GM12874 (cell line): ENCODE measurements at regions not wholly inside any gene's neighbourhood (a gene's known extent, or its start where the extent isn't known, plus 50 kb on each side); places are given as distances from the start of the nearest gene placed in this dataset.

ENCODE experiments used
- TF ChIP-seq, protein P1 (sequence below): IDR thresholded peaks from 2 replicates; pipeline ENCODE4 v1.5.1; 2011; ENCODE audit warnings: low read depth, mild to moderate bottlenecking, control low read depth, low read length, moderate library complexity; ENCODE audit not compliant: insufficient read depth

DNA sequence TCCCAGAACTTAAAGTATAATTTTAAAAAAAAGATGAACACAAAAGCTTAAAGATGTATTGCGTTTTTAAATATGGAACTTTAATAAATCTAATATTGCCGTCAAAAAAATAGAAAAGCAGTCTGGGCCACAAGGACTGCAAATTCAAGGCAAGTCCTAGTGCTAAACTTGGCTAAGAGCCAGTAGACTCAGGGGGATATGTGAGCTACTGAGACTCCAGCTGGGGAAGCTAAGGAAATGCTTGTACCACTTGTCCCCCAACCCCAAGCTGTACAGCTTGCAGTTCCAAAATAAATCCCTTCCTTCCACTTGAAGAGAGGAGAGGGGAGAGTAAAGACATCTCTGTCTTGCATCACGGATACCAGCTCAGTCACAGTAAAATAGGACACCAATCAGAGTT is 290.8 kb upstream of the FGF13 start:
- TF ChIP-seq, protein P1, sequence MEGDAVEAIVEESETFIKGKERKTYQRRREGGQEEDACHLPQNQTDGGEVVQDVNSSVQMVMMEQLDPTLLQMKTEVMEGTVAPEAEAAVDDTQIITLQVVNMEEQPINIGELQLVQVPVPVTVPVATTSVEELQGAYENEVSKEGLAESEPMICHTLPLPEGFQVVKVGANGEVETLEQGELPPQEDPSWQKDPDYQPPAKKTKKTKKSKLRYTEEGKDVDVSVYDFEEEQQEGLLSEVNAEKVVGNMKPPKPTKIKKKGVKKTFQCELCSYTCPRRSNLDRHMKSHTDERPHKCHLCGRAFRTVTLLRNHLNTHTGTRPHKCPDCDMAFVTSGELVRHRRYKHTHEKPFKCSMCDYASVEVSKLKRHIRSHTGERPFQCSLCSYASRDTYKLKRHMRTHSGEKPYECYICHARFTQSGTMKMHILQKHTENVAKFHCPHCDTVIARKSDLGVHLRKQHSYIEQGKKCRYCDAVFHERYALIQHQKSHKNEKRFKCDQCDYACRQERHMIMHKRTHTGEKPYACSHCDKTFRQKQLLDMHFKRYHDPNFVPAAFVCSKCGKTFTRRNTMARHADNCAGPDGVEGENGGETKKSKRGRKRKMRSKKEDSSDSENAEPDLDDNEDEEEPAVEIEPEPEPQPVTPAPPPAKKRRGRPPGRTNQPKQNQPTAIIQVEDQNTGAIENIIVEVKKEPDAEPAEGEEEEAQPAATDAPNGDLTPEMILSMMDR, result no peak

- TF ChIP-seq, protein P1, result no peak
Measured at GRCh38 chrX:138996268-138996667, 284.8 kb upstream of the FGF13 start.

- TF ChIP-seq, protein P1, result no peak
Measured at GRCh38 chrX:138995458-138995857, 283.9 kb upstream of the FGF13 start.

GRCh38 chrX:138986866-138987265 is 275.3 kb upstream of the FGF13 start:
- TF ChIP-seq, protein P1, result no peak

DNA sequence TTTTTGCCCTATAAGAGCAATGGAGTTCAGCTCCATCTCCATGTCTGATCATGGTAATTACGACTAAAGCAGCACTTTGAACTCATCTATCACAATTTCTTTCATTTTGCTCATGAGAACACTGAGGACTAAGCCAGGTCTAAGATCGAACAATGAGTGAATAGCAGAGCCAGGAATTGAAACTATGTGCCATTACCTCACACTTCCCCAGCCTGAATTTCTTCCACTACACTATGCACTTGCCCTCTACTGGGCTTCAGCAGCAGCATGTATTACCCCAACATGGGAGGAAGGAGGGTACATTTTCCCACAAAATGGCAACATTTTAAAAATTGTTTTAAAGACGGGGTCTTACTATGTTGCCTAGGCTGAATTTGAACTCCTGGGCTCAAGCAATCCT is 274.7 kb upstream of the FGF13 start:
- TF ChIP-seq, protein P1, result no peak

GRCh38 chrX:138982365-138982764 is 270.8 kb upstream of the FGF13 start:
- TF ChIP-seq, protein P1, result no peak

- TF ChIP-seq, protein P1, result no peak
Measured at GRCh38 chrX:138964501-138964900, 253.0 kb upstream of the FGF13 start.

- TF ChIP-seq, protein P1, result no peak
Measured at GRCh38 chrX:138954976-138955375, 243.5 kb upstream of the FGF13 start.
